ENCODE measurements at regions not wholly inside any gene's neighbourhood (a gene's known extent, or its start where the extent isn't known, plus 50 kb on each side); places are given as distances from the start of the nearest gene placed in this dataset.

- Histone ChIP-seq H3K27ac (no peak overlapping the region), H3K4me3 (no peak overlapping the region), H3K27me3 (no peaks in the 10 kb centered on the region), H3K4me1 (no peaks in the 10 kb centered on the region), H3K9me3 (no peaks in the 10 kb centered on the region), H3K36me3 (replicated peaks in 1 of 2; ENCODE audit: insufficient read depth in 1 of 2, low read depth in 2 of 2) (no peaks in the 10 kb centered on the region)
- ATAC-seq (no peak), DNase-seq (no peak)
- 72 to 75% methylated on average over 8 of the region's 8 CpGs for WGBS, 2 donors
- TF ChIP-seq CTCF (IDR thresholded peaks at IDR 0.05) (no peak), POLR2A (IDR thresholded peaks at IDR 0.05) (no peak)
- intact Hi-C loops (cut with DNase I), result no loop called here
Measured at GRCh38 chr6:19325335-19325789, 511.8 kb upstream of the ID4 start.

DNA sequence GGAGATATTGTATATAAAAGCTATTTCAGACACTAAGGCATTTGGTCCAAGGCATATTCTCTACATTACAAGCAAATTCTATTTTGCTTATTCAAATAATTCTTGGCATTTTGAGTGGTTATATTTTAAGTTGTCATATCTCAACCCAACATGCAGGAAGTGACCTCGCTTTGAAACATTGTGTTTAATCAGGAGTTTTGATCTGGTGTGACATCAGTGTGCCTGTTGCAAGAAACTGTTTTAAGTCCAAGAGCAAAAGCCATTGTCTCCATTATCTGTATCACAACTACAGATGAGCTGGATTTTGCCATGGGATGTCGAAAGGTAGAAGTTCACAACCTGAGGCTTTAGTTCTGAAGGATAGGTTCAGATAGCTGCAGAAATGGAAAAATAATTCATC, 509.9 kb upstream of the ID4 start:
- H3K27me3 ChIP-seq, result no peaks in the 10 kb centered on the region
- intact Hi-C loops (cut with DNase I), result no loop called here
- no peaks in the 10 kb centered on the region for H3K36me3 ChIP-seq (replicated peaks in 1 of 2; ENCODE audit: insufficient read depth in 1 of 2, low read depth in 2 of 2)
- no peaks in the 10 kb centered on the region for H3K4me1 ChIP-seq
- ATAC-seq (no peak), DNase-seq (no peak)
- TF ChIP-seq POLR2A (IDR thresholded peaks at IDR 0.05), result no peak
- TF ChIP-seq CTCF (IDR thresholded peaks at IDR 0.05), result no peak
- WGBS, 2 donors, result 34 to 47% methylated on average over 2 of the region's 2 CpGs
- H3K27ac ChIP-seq, result no peak overlapping the region
- no peak overlapping the region for H3K4me3 ChIP-seq
- no peaks in the 10 kb centered on the region for H3K9me3 ChIP-seq

GRCh38 chr6:19327661-19328060, 509.5 kb upstream of the ID4 start:
- H3K4me1 ChIP-seq, result no peaks in the 10 kb centered on the region
- no peaks in the 10 kb centered on the region for H3K36me3 ChIP-seq (replicated peaks in 1 of 2; ENCODE audit: insufficient read depth in 1 of 2, low read depth in 2 of 2)
- DNase-seq (no peak), ATAC-seq (no peak)
- WGBS, 2 donors, result 16 to 22% methylated on average over 8 of the region's 8 CpGs
- no peaks in the 10 kb centered on the region for H3K9me3 ChIP-seq
- H3K4me3 ChIP-seq, result no peak overlapping the region
- intact Hi-C loops (cut with DNase I), result no loop called here
- H3K27me3 ChIP-seq, result no peaks in the 10 kb centered on the region
- TF ChIP-seq CTCF (IDR thresholded peaks at IDR 0.05), result no peak
- H3K27ac ChIP-seq, result no peak overlapping the region

GRCh38 chr6:19329078-19329477, 508.1 kb upstream of the ID4 start:
- no peak for DNase-seq
- no peaks in the 10 kb centered on the region for H3K36me3 ChIP-seq (replicated peaks in 1 of 2; ENCODE audit: insufficient read depth in 1 of 2, low read depth in 2 of 2)
- TF ChIP-seq CTCF (IDR thresholded peaks at IDR 0.05) (no peak), POLR2A (IDR thresholded peaks at IDR 0.05) (no peak)
- intact Hi-C loops (cut with DNase I), result no loop called here
- no peak overlapping the region for H3K27ac ChIP-seq
- no peak overlapping the region for H3K4me3 ChIP-seq
- no peaks in the 10 kb centered on the region for H3K4me1 ChIP-seq
- no peaks in the 10 kb centered on the region for H3K9me3 ChIP-seq
- 55 to 60% methylated on average over 4 of the region's 4 CpGs for WGBS, 2 donors
- no peaks in the 10 kb centered on the region for H3K27me3 ChIP-seq
- ATAC-seq, result no peak

DNA sequence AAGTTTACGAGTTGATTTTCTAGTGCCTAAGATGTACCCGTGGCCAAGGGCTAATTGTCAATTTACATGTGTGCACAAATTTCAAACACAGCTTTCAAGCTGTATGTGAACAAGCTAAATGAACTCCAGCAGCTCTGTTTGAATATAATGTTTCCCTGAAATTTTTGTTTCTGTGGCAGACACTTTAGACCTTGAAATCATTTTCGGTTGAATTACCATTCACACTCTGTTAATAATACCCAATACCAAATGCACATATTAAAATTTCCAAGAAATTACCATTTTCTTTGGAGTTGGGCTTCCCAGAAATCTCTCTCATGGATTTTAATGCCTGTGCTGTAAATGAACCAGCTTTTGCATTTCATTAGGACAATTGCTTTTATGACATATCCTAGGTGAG, 506.1 kb upstream of the ID4 start:
- Histone ChIP-seq H3K9me3 (no peaks in the 10 kb centered on the region), H3K4me3 (no peak overlapping the region), H3K36me3 (replicated peaks in 1 of 2; ENCODE audit: insufficient read depth in 1 of 2, low read depth in 2 of 2) (no peaks in the 10 kb centered on the region), H3K4me1 (no peaks in the 10 kb centered on the region), H3K27ac (no peak overlapping the region), H3K27me3 (no peaks in the 10 kb centered on the region)
- DNase-seq (no peak), ATAC-seq (no peak)
- TF ChIP-seq POLR2A (IDR thresholded peaks at IDR 0.05) (no peak), CTCF (IDR thresholded peaks at IDR 0.05) (no peak)
- WGBS, 2 donors, result 47 to 67% methylated on average over 3 of the region's 3 CpGs
- intact Hi-C loops (cut with DNase I), result no loop called here
